SK-N-SH (cell line): ENCODE measurements at regions not wholly inside any gene's neighbourhood (a gene's known extent, or its start where the extent isn't known, plus 50 kb on each side); places are given as distances from the start of the nearest gene placed in this dataset.

Experiments
- CTCF ChIA-PET: fragments of 300-600, 350-600 bp; formaldehyde crosslinking; extraction: SDS; loops from one replicate; lab custom pipeline; 2021; lab: Yijun Ruan, JAX
- POLR2A ChIA-PET: fragments of 350-600 bp; sonication (Branson Sonifier 250); formaldehyde crosslinking; extraction: SDS; loops from one replicate; lab custom pipeline; 2020; ENCODE audit warnings: antibody characterized with exemption, inconsistent platforms; lab: Yijun Ruan, JAX
- DNase-seq: peaks from one replicate; pipeline ENCODE4 v3.0.0; 2012
- H2AFZ ChIP-seq: fragments of 200-600 bp; sonication (generic); 2 replicates; pipeline ENCODE4 v1.8.1; 2016; ENCODE audit warnings: antibody characterized with exemption, mild to moderate bottlenecking, low read depth
- H3F3A ChIP-seq: fragments of 200-600 bp; sonication (generic); replicated peaks from 2 replicates; pipeline ENCODE3; 2016; ENCODE audit warnings: antibody characterized with exemption, mild to moderate bottlenecking; ENCODE audit not compliant: insufficient read depth
- H3K27ac ChIP-seq, 2 experiments: fragments of 200-500 bp in 1 of 2; fragments of 200-600 bp in 1 of 2; sonication (Bioruptor generic) in 1 of 2; sonication (generic), shearing (Covaris generic) in 1 of 2; 2 replicates each; pipeline versions ENCODE4 v1.5.1 to v1.6.1; 2014 to 2016; ENCODE audit warnings: low read depth in 2 of 2, inconsistent platforms in 1 of 2, low read length in 1 of 2, mild to moderate bottlenecking in 1 of 2, mixed read lengths in 1 of 2
- H3K27me3 ChIP-seq: fragments of 200-600 bp; sonication (generic), shearing (Covaris generic); 2 replicates; pipeline ENCODE4 v1.6.1; 2016; ENCODE audit warnings: mixed run types; ENCODE audit not compliant: insufficient read depth
- H3K36me3 ChIP-seq, 2 experiments: fragments of 200-500 bp in 1 of 2; fragments of 200-600 bp in 1 of 2; sonication (Bioruptor generic) in 1 of 2; sonication (generic) in 1 of 2; replicated peaks in 1 of 2; 2 replicates each; pipeline versions ENCODE3 to v1.5.1; 2014 to 2016; ENCODE audit warnings: low read length in 1 of 2, mild to moderate bottlenecking in 1 of 2; ENCODE audit not compliant: insufficient read depth in 2 of 2, control insufficient read depth in 1 of 2
- H3K4me1 ChIP-seq, 2 experiments: fragments of 200-500 bp in 1 of 2; fragments of 200-600 bp in 1 of 2; sonication (Bioruptor generic) in 1 of 2; sonication (generic), shearing (Covaris generic) in 1 of 2; 2 replicates each; pipeline versions ENCODE4 v1.5.1 to v1.6.1; 2014 to 2016; ENCODE audit warnings: low read depth in 1 of 2, low read length in 1 of 2, mixed run types in 1 of 2; ENCODE audit not compliant: insufficient read depth in 2 of 2, control insufficient read depth in 1 of 2
- H3K4me2 ChIP-seq: fragments of 200-600 bp; sonication (generic), shearing (Covaris generic); 2 replicates; pipeline ENCODE4 v1.6.1; 2017; ENCODE audit warnings: mixed run types
- H3K4me3 ChIP-seq, 2 experiments: fragments of 200-500 bp in 1 of 2; fragments of 200-600 bp in 1 of 2; sonication (Bioruptor generic) in 1 of 2; sonication (generic), shearing (Covaris generic) in 1 of 2; 2 replicates each; pipeline versions ENCODE4 v1.5.1 to v1.8.1; 2014 to 2016; ENCODE audit warnings: low read depth in 2 of 2, inconsistent platforms in 1 of 2, low read length in 1 of 2, mild to moderate bottlenecking in 1 of 2, mixed read lengths in 1 of 2, moderate library complexity in 1 of 2
- H3K79me2 ChIP-seq: fragments of 200-600 bp; sonication (generic); 2 replicates; pipeline ENCODE4 v1.8.1; 2017; ENCODE audit warnings: mild to moderate bottlenecking; ENCODE audit not compliant: insufficient read depth
- H3K9ac ChIP-seq: fragments of 200-600 bp; sonication (generic); 2 replicates; pipeline ENCODE4 v1.6.1; 2017; ENCODE audit warnings: mixed run types
- H3K9me2 ChIP-seq: fragments of 200-600 bp; sonication (generic); 2 replicates; pipeline ENCODE4 v1.6.1; 2017; ENCODE audit warnings: mixed run types
- H3K9me3 ChIP-seq: fragments of 200-600 bp; sonication (generic); 2 replicates; pipeline ENCODE4 v1.6.1; 2017; ENCODE audit warnings: mixed run types, mild to moderate bottlenecking, moderate library complexity
- H4K20me1 ChIP-seq: fragments of 200-600 bp; sonication (generic); 2 replicates; pipeline ENCODE4 v1.6.1; 2017; ENCODE audit warnings: mild to moderate bottlenecking, mixed run types; ENCODE audit not compliant: insufficient read depth
- ELF1 ChIP-seq: IDR thresholded peaks from 2 replicates; pipeline ENCODE4 v1.4.0; 2012
- GATA2 ChIP-seq: sonication (generic); formaldehyde crosslinking; IDR thresholded peaks from 2 replicates; pipeline ENCODE4 v1.5.0; 2020; ENCODE audit warnings: mild to moderate bottlenecking, missing genetic modification reagents
- MXI1 ChIP-seq: IDR thresholded peaks from 2 replicates; pipeline ENCODE4 v1.6.1; 2012; ENCODE audit warnings: mild to moderate bottlenecking, low read depth, low read length, improper control_type of control experiment
- NFIC ChIP-seq: IDR thresholded peaks from 2 replicates; pipeline ENCODE4 v1.4.0; 2012; ENCODE audit warnings: borderline replicate concordance
- NRF1 ChIP-seq: IDR thresholded peaks from 2 replicates; pipeline ENCODE4 v1.6.1; 2012; ENCODE audit warnings: low read depth, mild to moderate bottlenecking, low read length
- POLR2AphosphoS5 ChIP-seq: IDR thresholded peaks from 2 replicates; pipeline ENCODE4 v1.6.1; 2012; ENCODE audit warnings: low read depth, low read length
- RCOR1 ChIP-seq: fragments of 150-350 bp; IDR thresholded peaks from 2 replicates; pipeline ENCODE4 v1.6.1; 2017; ENCODE audit warnings: antibody characterized with exemption, low read length
- RFX5 ChIP-seq: IDR thresholded peaks from 2 replicates; pipeline ENCODE4 v1.6.1; 2012; ENCODE audit warnings: mild to moderate bottlenecking, improper control_type of control experiment, low read length
- TEAD4 ChIP-seq: IDR thresholded peaks from 2 replicates; pipeline ENCODE4 v1.4.0; 2012; ENCODE audit warnings: mild to moderate bottlenecking, borderline replicate concordance; ENCODE audit not compliant: insufficient read depth
- WGBS: methylation state at CpG from one replicate; pipeline ENCODE4 v1.1.6; 2017; ENCODE audit warnings: low lambda C conversion rate; 5-methylcytosine and 5-hydroxymethylcytosine counted together
- TF ChIP-seq, protein P1 (sequence below): IDR thresholded peaks from 2 replicates; pipeline ENCODE4; 2012
- TF ChIP-seq, protein P2 (sequence below): fragments of 150-350 bp; IDR thresholded peaks from 2 replicates; pipeline ENCODE4 v1.6.1; 2016; ENCODE audit warnings: mild to moderate bottlenecking, low read depth, low read length
- TF ChIP-seq, protein P3 (sequence below): fragments of 200-600 bp; sonication (generic); IDR thresholded peaks from 2 replicates; pipeline ENCODE4 v1.6.1; 2017; ENCODE audit warnings: antibody characterized with exemption, mild to moderate bottlenecking, moderate library complexity
- TF ChIP-seq, protein P4 (sequence below): IDR thresholded peaks from 2 replicates; pipeline ENCODE4 v1.4.0; 2012; ENCODE audit warnings: low read depth, borderline replicate concordance

DNA sequence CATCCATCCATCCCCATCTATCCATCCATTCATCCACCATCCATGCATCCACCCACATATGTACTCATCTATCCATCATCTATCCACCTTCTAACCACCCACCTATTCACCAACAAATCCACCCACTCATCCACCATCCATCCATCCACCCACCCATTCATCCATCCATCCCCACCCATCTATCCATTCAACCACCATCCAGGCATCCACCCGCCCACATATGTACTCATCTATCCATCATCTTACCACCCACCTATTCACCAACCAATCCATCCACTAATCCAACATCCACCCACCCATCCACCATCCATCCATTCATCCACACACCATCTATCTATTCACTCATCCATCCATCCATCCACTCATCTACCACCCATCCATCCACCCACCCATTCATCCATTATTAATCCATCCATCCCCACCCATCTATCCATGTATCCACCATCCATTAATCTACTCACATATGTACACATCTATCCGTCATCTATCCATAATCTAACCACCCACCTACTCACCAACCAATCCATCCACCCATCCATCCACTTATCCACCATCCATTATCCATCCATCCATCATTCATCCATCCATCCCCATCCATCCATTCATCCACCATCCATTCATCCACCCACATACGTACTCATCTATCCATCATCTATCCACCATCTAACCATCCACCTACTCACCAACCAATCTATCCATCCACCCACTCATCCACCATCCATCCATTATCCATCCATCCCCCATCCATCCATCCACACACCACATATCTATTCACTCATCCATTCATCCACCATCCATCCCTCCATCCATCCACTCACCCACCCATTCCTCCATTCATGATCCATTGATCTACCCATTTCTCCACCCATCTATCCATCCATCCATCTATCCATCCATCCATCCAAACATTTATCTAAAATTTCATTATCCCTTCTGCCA, 940.0 kb downstream of the BRD1 start:
- H3K4me2 ChIP-seq, result no peak overlapping the region
- DNase-seq, result no peak
- 22% methylated on average over 3 of the region's 3 CpGs for WGBS

More for the DNA sequence above, 940.0 kb downstream of the BRD1 start:
- H3K36me3 ChIP-seq, result no peaks in the 10 kb centered on the region
- no peaks in the 10 kb centered on the region; the same call in 1 of the 2 replicates for H3K27me3 ChIP-seq
- no peak overlapping the region for H3K27ac ChIP-seq
- H3K9me3 ChIP-seq, result no peaks in the 10 kb centered on the region
- H2AFZ ChIP-seq, result no peak overlapping the region
- no peaks in the 10 kb centered on the region for H3F3A ChIP-seq
- ChIA-PET POLR2A (no interaction called here), CTCF (interaction anchor here (1.0 kb wide), 1 partner anchor 8 kb away, joined by 4 read pairs; no protein-coding TSS in a partner anchor)
- H3K9ac ChIP-seq, result no peak overlapping the region
- TF ChIP-seq MXI1 (no peak), NRF1 (no peak), RFX5 (no peak), ELF1 (no peak), POLR2AphosphoS5 (no peak), RCOR1 (no peak), NFIC (no peak), TEAD4 (no peak), GATA2 (CRISPR knock-in tag) (no peak)
- TF ChIP-seq, protein P1, sequence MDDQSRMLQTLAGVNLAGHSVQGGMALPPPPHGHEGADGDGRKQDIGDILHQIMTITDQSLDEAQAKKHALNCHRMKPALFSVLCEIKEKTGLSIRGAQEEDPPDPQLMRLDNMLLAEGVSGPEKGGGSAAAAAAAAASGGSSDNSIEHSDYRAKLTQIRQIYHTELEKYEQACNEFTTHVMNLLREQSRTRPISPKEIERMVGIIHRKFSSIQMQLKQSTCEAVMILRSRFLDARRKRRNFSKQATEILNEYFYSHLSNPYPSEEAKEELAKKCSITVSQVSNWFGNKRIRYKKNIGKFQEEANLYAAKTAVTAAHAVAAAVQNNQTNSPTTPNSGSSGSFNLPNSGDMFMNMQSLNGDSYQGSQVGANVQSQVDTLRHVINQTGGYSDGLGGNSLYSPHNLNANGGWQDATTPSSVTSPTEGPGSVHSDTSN, result no peak
- TF ChIP-seq, protein P2, sequence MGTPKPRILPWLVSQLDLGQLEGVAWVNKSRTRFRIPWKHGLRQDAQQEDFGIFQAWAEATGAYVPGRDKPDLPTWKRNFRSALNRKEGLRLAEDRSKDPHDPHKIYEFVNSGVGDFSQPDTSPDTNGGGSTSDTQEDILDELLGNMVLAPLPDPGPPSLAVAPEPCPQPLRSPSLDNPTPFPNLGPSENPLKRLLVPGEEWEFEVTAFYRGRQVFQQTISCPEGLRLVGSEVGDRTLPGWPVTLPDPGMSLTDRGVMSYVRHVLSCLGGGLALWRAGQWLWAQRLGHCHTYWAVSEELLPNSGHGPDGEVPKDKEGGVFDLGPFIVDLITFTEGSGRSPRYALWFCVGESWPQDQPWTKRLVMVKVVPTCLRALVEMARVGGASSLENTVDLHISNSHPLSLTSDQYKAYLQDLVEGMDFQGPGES, result no peak
- TF ChIP-seq, protein P3, sequence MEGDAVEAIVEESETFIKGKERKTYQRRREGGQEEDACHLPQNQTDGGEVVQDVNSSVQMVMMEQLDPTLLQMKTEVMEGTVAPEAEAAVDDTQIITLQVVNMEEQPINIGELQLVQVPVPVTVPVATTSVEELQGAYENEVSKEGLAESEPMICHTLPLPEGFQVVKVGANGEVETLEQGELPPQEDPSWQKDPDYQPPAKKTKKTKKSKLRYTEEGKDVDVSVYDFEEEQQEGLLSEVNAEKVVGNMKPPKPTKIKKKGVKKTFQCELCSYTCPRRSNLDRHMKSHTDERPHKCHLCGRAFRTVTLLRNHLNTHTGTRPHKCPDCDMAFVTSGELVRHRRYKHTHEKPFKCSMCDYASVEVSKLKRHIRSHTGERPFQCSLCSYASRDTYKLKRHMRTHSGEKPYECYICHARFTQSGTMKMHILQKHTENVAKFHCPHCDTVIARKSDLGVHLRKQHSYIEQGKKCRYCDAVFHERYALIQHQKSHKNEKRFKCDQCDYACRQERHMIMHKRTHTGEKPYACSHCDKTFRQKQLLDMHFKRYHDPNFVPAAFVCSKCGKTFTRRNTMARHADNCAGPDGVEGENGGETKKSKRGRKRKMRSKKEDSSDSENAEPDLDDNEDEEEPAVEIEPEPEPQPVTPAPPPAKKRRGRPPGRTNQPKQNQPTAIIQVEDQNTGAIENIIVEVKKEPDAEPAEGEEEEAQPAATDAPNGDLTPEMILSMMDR, result no peak
- TF ChIP-seq, protein P4, sequence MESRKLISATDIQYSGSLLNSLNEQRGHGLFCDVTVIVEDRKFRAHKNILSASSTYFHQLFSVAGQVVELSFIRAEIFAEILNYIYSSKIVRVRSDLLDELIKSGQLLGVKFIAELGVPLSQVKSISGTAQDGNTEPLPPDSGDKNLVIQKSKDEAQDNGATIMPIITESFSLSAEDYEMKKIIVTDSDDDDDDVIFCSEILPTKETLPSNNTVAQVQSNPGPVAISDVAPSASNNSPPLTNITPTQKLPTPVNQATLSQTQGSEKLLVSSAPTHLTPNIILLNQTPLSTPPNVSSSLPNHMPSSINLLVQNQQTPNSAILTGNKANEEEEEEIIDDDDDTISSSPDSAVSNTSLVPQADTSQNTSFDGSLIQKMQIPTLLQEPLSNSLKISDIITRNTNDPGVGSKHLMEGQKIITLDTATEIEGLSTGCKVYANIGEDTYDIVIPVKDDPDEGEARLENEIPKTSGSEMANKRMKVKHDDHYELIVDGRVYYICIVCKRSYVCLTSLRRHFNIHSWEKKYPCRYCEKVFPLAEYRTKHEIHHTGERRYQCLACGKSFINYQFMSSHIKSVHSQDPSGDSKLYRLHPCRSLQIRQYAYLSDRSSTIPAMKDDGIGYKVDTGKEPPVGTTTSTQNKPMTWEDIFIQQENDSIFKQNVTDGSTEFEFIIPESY, result no peak
- H3K4me3 ChIP-seq, result no peak overlapping the region
- no peaks in the 10 kb centered on the region for H3K9me2 ChIP-seq
- no peaks in the 10 kb centered on the region for H3K4me1 ChIP-seq
- H4K20me1 ChIP-seq, result no peaks in the 10 kb centered on the region
- H3K79me2 ChIP-seq, result no peaks in the 10 kb centered on the region
